AG09309 (cell line): ENCODE measurements at regions not wholly inside any gene's neighbourhood (a gene's known extent, or its start where the extent isn't known, plus 50 kb on each side); places are given as distances from the start of the nearest gene placed in this dataset.

Experiments
- DNase-seq: peaks from one replicate; pipeline ENCODE4 v3.0.0-alpha.2; 2010; ENCODE audit warnings: low read depth
- H3K4me3 ChIP-seq: 2 replicates; pipeline ENCODE4 v1.5.1; 2011; ENCODE audit warnings: mild to moderate bottlenecking, low read depth, low read length, moderate library complexity; ENCODE audit not compliant: control insufficient read depth
- CTCF ChIP-seq: IDR thresholded peaks from 2 replicates; pipeline ENCODE4 v1.5.1; 2011; ENCODE audit warnings: mild to moderate bottlenecking, low read depth, low read length, inconsistent platforms; ENCODE audit not compliant: insufficient read depth, control insufficient read depth; ENCODE audit errors: missing control alignments

DNA sequence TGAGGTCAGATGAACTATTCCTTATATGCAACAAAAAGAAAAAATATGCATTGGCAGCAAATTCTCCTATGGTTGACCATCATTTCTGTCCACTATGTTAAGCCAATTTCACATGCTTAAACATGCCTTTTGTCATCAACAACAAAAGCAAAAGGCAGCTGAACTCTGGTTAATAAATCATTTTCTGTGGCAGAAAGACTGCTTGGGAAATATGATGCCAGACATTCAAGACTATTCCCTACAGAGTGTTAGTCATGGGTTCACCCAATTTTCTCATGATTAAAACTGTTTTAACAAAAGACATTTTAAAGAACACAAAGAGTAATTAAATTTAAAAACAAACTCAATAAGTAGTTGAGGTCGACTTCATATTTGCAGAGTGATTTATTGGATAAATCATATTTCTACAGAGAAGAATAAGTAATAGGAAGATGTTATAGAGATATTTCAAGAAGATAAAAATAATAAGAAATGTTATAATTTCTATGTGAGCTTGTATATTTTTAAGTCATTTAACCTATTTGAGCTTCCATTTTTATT lies 890.6 kb downstream of the STPG2 start:
- DNase-seq = no peak
- H3K4me3 ChIP-seq = no peak overlapping the region
- TF ChIP-seq CTCF = no peak

GRCh38 chr4:97262769-97263168 lies 880.5 kb downstream of the STPG2 start:
- TF ChIP-seq CTCF = no peak
- DNase-seq = no peak
- no peak overlapping the region for H3K4me3 ChIP-seq

DNA sequence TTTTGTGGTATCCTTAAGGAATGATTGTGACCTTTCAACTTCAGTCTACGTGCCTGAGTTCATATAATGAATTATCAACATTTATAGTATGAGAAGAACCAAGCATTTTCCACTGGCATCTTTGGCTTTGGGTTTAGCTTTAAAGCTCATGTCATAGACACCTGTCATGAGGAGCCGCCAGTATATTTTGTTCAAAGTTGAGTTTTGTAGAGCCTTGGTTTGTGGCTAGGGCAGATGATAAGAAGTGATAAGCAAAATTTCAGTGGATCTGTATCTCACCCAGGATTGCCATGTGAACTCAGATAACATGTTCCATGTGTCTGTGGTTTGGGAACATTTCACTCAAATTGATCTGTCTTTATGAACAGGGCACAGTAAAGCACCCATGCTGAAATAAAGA lies 873.2 kb downstream of the STPG2 start:
- no peak overlapping the region for H3K4me3 ChIP-seq
- no peak for DNase-seq
- TF ChIP-seq CTCF = no peak

DNA sequence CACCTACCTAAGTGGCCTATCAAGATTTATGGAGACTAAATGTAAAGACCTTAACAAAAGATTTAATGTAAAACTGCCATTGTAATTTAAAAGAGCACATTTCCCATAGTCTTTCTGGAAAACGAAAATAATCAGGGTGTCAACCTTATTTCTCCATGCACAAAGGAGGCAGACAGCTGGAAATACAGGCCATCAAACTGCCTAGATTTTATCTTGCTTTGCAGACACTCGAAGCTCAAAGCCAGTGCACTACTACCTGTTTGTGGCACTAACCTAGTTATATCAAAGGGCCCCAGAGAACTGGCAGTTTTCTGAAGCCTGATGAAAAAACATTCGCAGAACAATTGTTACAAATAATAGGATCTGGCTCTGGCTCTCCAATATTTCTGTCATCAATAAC lies 863.9 kb downstream of the STPG2 start:
- no peak for DNase-seq
- TF ChIP-seq CTCF = no peak
- no peak overlapping the region for H3K4me3 ChIP-seq

- H3K4me3 ChIP-seq = no peak overlapping the region
- no peak for DNase-seq
These were observed 842.7 kb downstream of the STPG2 start for GRCh38 chr4:97300561-97300960.

DNA sequence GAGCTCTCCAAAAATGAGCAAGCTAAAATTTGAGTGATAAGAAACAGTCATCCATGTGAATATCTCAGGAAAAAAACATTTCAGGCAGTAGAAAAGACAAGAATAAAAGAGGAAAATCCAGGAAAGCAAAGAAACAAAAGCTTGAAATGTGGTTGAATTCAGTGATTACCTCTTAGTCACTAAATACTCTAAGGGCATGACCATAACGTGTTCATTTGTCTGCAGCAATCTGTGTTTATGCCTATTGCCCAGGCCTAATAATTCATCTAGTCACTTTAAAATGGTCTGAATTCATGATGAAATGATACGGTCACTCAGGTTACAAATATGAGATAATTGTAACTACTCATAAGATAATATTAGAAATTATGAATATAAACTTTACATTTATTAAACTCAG lies 837.9 kb downstream of the STPG2 start:
- TF ChIP-seq CTCF = no peak
- no peak overlapping the region for H3K4me3 ChIP-seq
- DNase-seq = no peak

More at GRCh38 chr4:97300561-97300960, 842.7 kb downstream of the STPG2 start:
- TF ChIP-seq CTCF = no peak

GRCh38 chr4:97309121-97309520 lies 834.2 kb downstream of the STPG2 start:
- DNase-seq = no peak
- no peak overlapping the region for H3K4me3 ChIP-seq
- TF ChIP-seq CTCF = no peak
